AG08396 (cell line): ENCODE measurements at regions not wholly inside any gene's neighbourhood (a gene's known extent, or its start where the extent isn't known, plus 50 kb on each side); places are given as distances from the start of the nearest gene placed in this dataset.

Experiments
- DNase-seq: peaks from one replicate; pipeline ENCODE4 v3.0.0; 2012; ENCODE audit warnings: low spot score, mixed read lengths

- DNase-seq = no peak
These were observed 521.5 kb downstream of the FUT8 start for GRCh38 chr14:65934070-65934435.

GRCh38 chr14:65936342-65936975 is 523.9 kb downstream of the FUT8 start:
- no peak for DNase-seq

- no peak for DNase-seq
These were observed 524.8 kb downstream of the FUT8 start for GRCh38 chr14:65937079-65937959.

GRCh38 chr14:65937960-65938316 is 525.4 kb downstream of the FUT8 start:
- no peak for DNase-seq

- DNase-seq = no peak
These were observed 526.2 kb downstream of the FUT8 start for GRCh38 chr14:65938738-65939137.

- no peak for DNase-seq
These were observed 526.7 kb downstream of the FUT8 start for GRCh38 chr14:65939184-65939583.

- DNase-seq = no peak
These were observed 527.7 kb downstream of the FUT8 start for GRCh38 chr14:65940056-65940735.

GRCh38 chr14:65941091-65941490 is 528.6 kb downstream of the FUT8 start:
- DNase-seq = no peak

- no peak for DNase-seq
These were observed 530.6 kb downstream of the FUT8 start for GRCh38 chr14:65943150-65943549.

GRCh38 chr14:65943916-65944410 is 531.4 kb downstream of the FUT8 start:
- DNase-seq = no peak

- no peak for DNase-seq
These were observed 532.8 kb downstream of the FUT8 start for GRCh38 chr14:65945327-65945726.

- DNase-seq = no peak
These were observed 534.0 kb downstream of the FUT8 start for GRCh38 chr14:65946494-65946893.

- DNase-seq = peak; percentile 22
These were observed 535.8 kb downstream of the FUT8 start for GRCh38 chr14:65948302-65948701.

- DNase-seq = no peak
These were observed 536.3 kb upstream of the CCDC196 start for GRCh38 chr14:65949711-65950516.

- DNase-seq = no peak
These were observed 531.2 kb upstream of the CCDC196 start for GRCh38 chr14:65954942-65955341.

GRCh38 chr14:65957631-65958205 is 528.5 kb upstream of the CCDC196 start:
- no peak for DNase-seq

- DNase-seq = peak; percentile 36
These were observed 527.3 kb upstream of the CCDC196 start for GRCh38 chr14:65958664-65959562.

GRCh38 chr14:65959563-65960024 is 526.6 kb upstream of the CCDC196 start:
- no peak for DNase-seq

GRCh38 chr14:65961004-65961403 is 525.2 kb upstream of the CCDC196 start:
- peak; percentile 37 for DNase-seq

GRCh38 chr14:65962952-65963351 is 523.2 kb upstream of the CCDC196 start:
- DNase-seq = no peak
